ENCODE measurements at regions not wholly inside any gene's neighbourhood (a gene's known extent, or its start where the extent isn't known, plus 50 kb on each side); places are given as distances from the start of the nearest gene placed in this dataset.

GRCh38 chr14:85451421-85451820 lies 78.5 kb upstream of the FLRT2 start:
- no peak overlapping the region for H3K4me3 ChIP-seq (ENCODE audit: low read depth, low read length)
- TF ChIP-seq, protein P1, sequence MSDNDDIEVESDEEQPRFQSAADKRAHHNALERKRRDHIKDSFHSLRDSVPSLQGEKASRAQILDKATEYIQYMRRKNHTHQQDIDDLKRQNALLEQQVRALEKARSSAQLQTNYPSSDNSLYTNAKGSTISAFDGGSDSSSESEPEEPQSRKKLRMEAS (IDR thresholded peaks at IDR 0.05; ENCODE audit: low read depth, low read length) = no peak
- TF ChIP-seq MYC (IDR thresholded peaks at IDR 0.05; ENCODE audit: low read depth, low read length) = no peak
- no peak for DNase-seq (ENCODE audit: low read depth)

DNA sequence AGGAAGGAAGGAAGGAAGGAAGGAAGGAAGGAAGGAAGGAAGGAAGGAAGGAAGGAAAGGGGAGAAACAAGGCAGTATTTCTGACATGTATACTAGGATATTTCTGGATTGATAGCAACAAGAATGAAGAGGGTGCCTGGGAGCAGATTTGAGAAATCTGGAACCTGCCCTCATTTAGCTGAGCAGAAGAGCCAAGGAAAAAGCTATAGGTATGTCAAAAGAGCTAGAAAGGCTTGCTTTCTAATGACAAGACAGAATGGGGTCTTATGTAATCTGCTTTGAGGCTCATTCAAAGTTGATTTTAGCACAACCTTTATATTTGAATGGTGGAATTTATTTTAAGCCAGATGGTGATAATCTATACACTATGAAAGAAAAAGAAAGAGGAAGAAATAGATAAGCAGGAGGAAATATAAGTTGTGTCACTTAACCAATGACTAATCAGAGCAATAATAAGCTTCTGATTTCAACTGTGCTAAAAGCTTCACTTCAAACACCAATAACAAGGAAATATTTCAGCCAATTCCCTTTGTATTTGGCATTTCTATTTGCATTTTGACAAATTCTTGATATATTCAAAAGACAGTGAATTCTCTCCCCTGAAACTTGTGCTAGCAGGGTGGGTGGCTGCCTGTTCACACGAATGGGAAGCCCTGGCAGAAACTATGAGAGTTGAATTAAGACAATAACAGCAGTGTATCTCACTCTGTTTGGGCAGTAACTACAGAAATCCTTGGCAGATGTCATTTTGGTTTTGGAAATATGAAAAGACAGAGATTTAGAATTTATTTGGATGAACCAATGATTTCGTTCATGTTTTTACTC lies 76.3 kb upstream of the FLRT2 start:
- no peak overlapping the region for H3K4me3 ChIP-seq (ENCODE audit: low read depth, low read length)
- TF ChIP-seq MYC (IDR thresholded peaks at IDR 0.05; ENCODE audit: low read depth, low read length) = no peak
- TF ChIP-seq POLR2A (IDR thresholded peaks at IDR 0.05; ENCODE audit: extremely low read depth, insufficient read length) = no peak
- TF ChIP-seq, protein P2, sequence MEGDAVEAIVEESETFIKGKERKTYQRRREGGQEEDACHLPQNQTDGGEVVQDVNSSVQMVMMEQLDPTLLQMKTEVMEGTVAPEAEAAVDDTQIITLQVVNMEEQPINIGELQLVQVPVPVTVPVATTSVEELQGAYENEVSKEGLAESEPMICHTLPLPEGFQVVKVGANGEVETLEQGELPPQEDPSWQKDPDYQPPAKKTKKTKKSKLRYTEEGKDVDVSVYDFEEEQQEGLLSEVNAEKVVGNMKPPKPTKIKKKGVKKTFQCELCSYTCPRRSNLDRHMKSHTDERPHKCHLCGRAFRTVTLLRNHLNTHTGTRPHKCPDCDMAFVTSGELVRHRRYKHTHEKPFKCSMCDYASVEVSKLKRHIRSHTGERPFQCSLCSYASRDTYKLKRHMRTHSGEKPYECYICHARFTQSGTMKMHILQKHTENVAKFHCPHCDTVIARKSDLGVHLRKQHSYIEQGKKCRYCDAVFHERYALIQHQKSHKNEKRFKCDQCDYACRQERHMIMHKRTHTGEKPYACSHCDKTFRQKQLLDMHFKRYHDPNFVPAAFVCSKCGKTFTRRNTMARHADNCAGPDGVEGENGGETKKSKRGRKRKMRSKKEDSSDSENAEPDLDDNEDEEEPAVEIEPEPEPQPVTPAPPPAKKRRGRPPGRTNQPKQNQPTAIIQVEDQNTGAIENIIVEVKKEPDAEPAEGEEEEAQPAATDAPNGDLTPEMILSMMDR (IDR thresholded peaks at IDR 0.05; ENCODE audit: low read depth, low read length) = no peak
- TF ChIP-seq, protein P1 (IDR thresholded peaks at IDR 0.05; ENCODE audit: low read depth, low read length) = no peak
- DNase-seq (ENCODE audit: low read depth) = no peak

DNA sequence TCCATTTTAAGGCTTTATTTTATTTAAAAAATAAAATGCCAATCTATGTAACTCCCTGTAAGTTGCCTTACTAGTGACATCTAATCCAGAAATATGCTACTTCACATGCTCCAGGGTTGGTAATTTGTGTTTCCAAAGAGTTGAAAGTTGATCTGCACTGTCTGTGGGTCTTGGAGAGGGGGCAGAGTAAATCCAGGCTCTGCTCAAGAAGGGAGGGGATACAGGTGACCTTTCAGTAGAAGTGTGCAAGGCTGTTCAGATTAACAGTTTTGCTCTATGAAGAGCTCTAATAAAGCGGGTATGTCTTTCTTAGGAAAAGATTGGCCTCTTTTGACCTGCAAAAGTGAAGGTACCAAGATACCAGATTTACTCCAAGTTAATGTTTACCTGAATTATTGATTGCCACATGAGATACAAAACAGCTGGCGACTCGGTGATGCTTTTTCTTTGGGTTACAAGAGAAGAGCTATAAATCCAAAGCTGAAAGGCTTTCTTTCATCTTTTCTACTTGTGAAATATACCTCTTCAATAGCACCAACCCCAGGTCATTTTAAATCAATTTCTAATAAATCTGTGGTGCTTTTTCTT lies 75.6 kb upstream of the FLRT2 start:
- no peak for DNase-seq (ENCODE audit: low read depth)
- TF ChIP-seq MYC (IDR thresholded peaks at IDR 0.05; ENCODE audit: low read depth, low read length) (no peak), POLR2A (IDR thresholded peaks at IDR 0.05; ENCODE audit: extremely low read depth, insufficient read length) (no peak)
- TF ChIP-seq, protein P1 (IDR thresholded peaks at IDR 0.05; ENCODE audit: low read depth, low read length) = no peak
- TF ChIP-seq, protein P2 (IDR thresholded peaks at IDR 0.05; ENCODE audit: low read depth, low read length) = no peak
- no peak overlapping the region for H3K4me3 ChIP-seq (ENCODE audit: low read depth, low read length)

DNA sequence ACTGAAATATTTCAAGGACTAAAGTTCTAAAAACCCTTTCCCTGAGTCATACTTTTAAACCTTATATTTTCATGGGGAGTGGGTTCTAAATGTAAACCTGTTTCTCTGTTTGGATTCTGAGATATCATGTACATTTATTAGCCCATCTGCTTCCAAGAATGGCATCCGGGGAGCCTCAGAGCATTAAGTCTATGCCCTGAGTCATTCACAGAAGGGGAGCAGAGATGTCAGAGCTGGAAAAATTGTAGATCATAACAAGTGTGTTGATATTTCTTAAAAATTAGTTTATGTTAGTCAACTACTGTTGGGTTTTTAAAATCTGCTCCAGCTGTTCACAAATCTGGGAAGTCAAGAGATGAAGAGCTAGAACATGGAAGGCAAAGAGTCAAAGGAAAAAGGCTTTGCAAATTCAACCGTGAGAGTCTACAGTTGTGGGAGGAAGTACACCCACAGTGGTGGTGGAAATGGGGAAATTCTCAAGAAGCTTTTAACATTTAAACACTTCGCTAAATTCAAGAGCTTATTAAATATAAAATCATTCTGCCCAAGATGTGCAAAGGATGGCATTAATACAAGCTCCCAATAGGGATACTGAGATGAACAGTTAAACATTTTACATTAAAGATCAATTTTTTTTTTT lies 70.5 kb upstream of the FLRT2 start:
- TF ChIP-seq POLR2A (IDR thresholded peaks at IDR 0.05; ENCODE audit: extremely low read depth, insufficient read length) (no peak), MYC (IDR thresholded peaks at IDR 0.05; ENCODE audit: low read depth, low read length) (no peak)
- TF ChIP-seq, protein P2 (IDR thresholded peaks at IDR 0.05; ENCODE audit: low read depth, low read length) = no peak
- TF ChIP-seq, protein P1 (IDR thresholded peaks at IDR 0.05; ENCODE audit: low read depth, low read length) = no peak
- no peak overlapping the region for H3K4me3 ChIP-seq (ENCODE audit: low read depth, low read length)
- DNase-seq (ENCODE audit: low read depth) = no peak

GRCh38 chr14:85461432-85462133 lies 68.4 kb upstream of the FLRT2 start:
- no peak for DNase-seq (ENCODE audit: low read depth)
- no peak overlapping the region for H3K4me3 ChIP-seq (ENCODE audit: low read depth, low read length)
- TF ChIP-seq MYC (IDR thresholded peaks at IDR 0.05; ENCODE audit: low read depth, low read length) = no peak
- TF ChIP-seq, protein P2 (IDR thresholded peaks at IDR 0.05; ENCODE audit: low read depth, low read length) = no peak
- TF ChIP-seq, protein P1 (IDR thresholded peaks at IDR 0.05; ENCODE audit: low read depth, low read length) = no peak
- no peak for TF ChIP-seq POLR2A (IDR thresholded peaks at IDR 0.05; ENCODE audit: extremely low read depth, insufficient read length)

Data from NB4 (cell line).